HFFc6 (cell line): ENCODE measurements at regions not wholly inside any gene's neighbourhood (a gene's known extent, or its start where the extent isn't known, plus 50 kb on each side); places are given as distances from the start of the nearest gene placed in this dataset.

Source experiments
- DNase-seq: peaks from one replicate; pipeline ENCODE4 v3.0.0-alpha.2; 2018
- H3K27ac Mint-ChIP-seq: 2 replicates; pipeline ENCODE4 v1.8.0; 2020; ENCODE audit warnings: mild to moderate bottlenecking, mixed read lengths
- H3K27me3 Mint-ChIP-seq: 2 replicates; pipeline ENCODE4 v1.8.0; 2021; ENCODE audit warnings: mild to moderate bottlenecking, moderate library complexity, mixed read lengths; ENCODE audit not compliant: insufficient read depth
- H3K36me3 Mint-ChIP-seq: 2 replicates; pipeline ENCODE4 v1.8.0; 2021; ENCODE audit warnings: low read depth, mixed read lengths
- H3K4me1 Mint-ChIP-seq: 2 replicates; pipeline ENCODE4 v1.8.0; 2020; ENCODE audit warnings: low read depth, mixed read lengths
- H3K4me3 Mint-ChIP-seq: 2 replicates; pipeline ENCODE4 v1.8.0; 2020; ENCODE audit warnings: mild to moderate bottlenecking, moderate library complexity, mixed read lengths
- H3K9me3 Mint-ChIP-seq: 2 replicates; pipeline ENCODE4 v1.8.0; 2020; ENCODE audit warnings: mild to moderate bottlenecking, mixed read lengths
- TF ChIP-seq, protein P1 (sequence below): fragments of 200-600 bp; sonication (generic); IDR thresholded peaks from 2 replicates; pipeline ENCODE4 v1.5.0; 2021; ENCODE audit warnings: antibody characterized with exemption, mild to moderate bottlenecking

DNA sequence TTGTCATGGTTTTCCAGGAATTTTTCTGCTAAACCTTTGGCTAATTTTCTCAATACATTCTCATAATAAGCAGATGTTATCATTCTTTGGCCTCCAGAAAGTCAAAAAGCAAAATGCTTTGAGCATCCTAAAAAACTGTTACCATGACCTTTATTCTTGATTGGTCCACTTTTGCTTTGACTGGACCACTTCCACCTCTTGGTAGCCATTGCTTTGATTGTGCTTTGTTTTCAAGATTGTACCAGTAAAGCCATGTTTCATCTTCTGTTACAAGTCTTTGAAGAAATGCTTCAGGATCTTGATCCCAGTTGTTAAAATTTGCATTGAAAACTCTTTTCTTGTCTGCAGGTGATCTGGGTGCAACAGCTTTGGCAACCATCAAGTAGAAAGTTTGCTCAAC lies 180.1 kb downstream of the DUSP6 start:
- H3K27ac Mint-ChIP-seq, result no peak overlapping the region
- peaks cover 4% of the 10 kb centered on the region; the same call in 1 of the 2 replicates for H3K9me3 Mint-ChIP-seq
- H3K36me3 Mint-ChIP-seq, result 0 out of 2 replicates have a peak, but pooled peaks cover 13% of the 10 kb centered on the region
- H3K4me3 Mint-ChIP-seq, result no peak overlapping the region
- TF ChIP-seq, protein P1, sequence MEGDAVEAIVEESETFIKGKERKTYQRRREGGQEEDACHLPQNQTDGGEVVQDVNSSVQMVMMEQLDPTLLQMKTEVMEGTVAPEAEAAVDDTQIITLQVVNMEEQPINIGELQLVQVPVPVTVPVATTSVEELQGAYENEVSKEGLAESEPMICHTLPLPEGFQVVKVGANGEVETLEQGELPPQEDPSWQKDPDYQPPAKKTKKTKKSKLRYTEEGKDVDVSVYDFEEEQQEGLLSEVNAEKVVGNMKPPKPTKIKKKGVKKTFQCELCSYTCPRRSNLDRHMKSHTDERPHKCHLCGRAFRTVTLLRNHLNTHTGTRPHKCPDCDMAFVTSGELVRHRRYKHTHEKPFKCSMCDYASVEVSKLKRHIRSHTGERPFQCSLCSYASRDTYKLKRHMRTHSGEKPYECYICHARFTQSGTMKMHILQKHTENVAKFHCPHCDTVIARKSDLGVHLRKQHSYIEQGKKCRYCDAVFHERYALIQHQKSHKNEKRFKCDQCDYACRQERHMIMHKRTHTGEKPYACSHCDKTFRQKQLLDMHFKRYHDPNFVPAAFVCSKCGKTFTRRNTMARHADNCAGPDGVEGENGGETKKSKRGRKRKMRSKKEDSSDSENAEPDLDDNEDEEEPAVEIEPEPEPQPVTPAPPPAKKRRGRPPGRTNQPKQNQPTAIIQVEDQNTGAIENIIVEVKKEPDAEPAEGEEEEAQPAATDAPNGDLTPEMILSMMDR, result no peak
- no peak for DNase-seq
- no peaks in the 10 kb centered on the region for H3K4me1 Mint-ChIP-seq
- H3K27me3 Mint-ChIP-seq, result no peaks in the 10 kb centered on the region

GRCh38 chr12:89169321-89169720 lies 183.0 kb downstream of the DUSP6 start:
- Mint-ChIP-seq H3K27ac (no peak overlapping the region), H3K27me3 (peaks cover 2% of the 10 kb centered on the region; the same call in 1 of the 2 replicates), H3K4me1 (peaks cover 12% of the 10 kb centered on the region), H3K4me3 (no peak overlapping the region), H3K9me3 (peaks cover 4% of the 10 kb centered on the region; the same call in 1 of the 2 replicates), H3K36me3 (0 out of 2 replicates have a peak, but pooled peaks cover 13% of the 10 kb centered on the region)
- DNase-seq, result no peak
- TF ChIP-seq, protein P1, result no peak

DNA sequence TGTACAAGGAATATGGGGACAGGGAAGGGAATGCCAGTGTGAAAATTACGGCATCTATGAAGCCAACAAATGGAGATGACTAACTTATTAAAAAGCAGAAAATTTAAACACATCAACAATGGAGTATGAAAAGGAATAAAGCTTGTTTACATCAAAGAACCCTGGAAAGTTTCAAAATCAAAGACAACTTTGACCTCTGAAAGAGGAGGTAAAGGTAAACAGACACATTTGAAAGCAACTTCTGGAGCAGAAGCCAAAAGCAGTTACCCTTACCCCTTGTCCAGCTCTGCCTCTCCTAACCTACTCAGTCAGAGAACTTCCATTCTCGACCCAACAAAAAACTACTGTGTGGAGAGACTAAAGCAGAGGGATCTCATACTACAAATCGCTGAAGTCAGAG lies 184.3 kb downstream of the DUSP6 start:
- Mint-ChIP-seq H3K9me3 (peaks cover 4% of the 10 kb centered on the region; the same call in 1 of the 2 replicates), H3K27me3 (peaks cover 2% of the 10 kb centered on the region; the same call in 1 of the 2 replicates), H3K4me3 (no peak overlapping the region), H3K36me3 (0 out of 2 replicates have a peak, but pooled peaks cover 11% of the 10 kb centered on the region), H3K27ac (no peak overlapping the region), H3K4me1 (peaks cover 12% of the 10 kb centered on the region)
- TF ChIP-seq, protein P1, result no peak
- DNase-seq, result no peak

GRCh38 chr12:89166525-89166934 lies 185.8 kb downstream of the DUSP6 start:
- Mint-ChIP-seq H3K27ac (no peak overlapping the region), H3K4me1 (peaks cover 12% of the 10 kb centered on the region), H3K4me3 (no peak overlapping the region), H3K9me3 (peaks cover 2% of the 10 kb centered on the region; the same call in 1 of the 2 replicates), H3K36me3 (no peaks in the 10 kb centered on the region), H3K27me3 (peaks cover 2% of the 10 kb centered on the region; the same call in 1 of the 2 replicates)
- TF ChIP-seq, protein P1, result no peak
- DNase-seq, result peak; percentile 15

DNA sequence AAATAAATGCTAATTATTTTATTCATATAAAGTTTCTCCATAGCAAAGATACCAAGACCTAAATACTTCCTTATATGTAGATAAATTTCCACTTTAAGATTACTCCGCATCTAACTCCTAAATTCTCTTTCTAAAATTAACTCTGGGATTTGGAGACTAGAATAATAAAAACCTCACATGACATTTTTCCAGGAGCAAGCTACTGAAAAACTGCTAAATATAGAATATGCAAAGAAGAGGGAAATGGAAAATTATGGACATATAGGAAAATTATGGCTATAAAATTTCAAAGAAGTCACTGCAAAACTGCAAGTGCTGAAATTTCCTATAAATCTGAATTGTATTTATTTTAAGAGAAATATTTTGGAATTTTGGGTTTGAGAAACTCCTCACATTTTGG lies 186.2 kb downstream of the DUSP6 start:
- peaks cover 12% of the 10 kb centered on the region for H3K4me1 Mint-ChIP-seq
- H3K9me3 Mint-ChIP-seq, result no peaks in the 10 kb centered on the region
- peaks cover 2% of the 10 kb centered on the region; the same call in 1 of the 2 replicates for H3K27me3 Mint-ChIP-seq
- no peak overlapping the region for H3K4me3 Mint-ChIP-seq
- no peak for DNase-seq
- H3K36me3 Mint-ChIP-seq, result no peaks in the 10 kb centered on the region
- TF ChIP-seq, protein P1, result no peak
- no peak overlapping the region for H3K27ac Mint-ChIP-seq
